Heart left ventricle (tissue), 16 donors: ENCODE measurements at regions not wholly inside any gene's neighbourhood (a gene's known extent, or its start where the extent isn't known, plus 50 kb on each side); places are given as distances from the start of the nearest gene placed in this dataset.

Source experiments
- ATAC-seq, 4 donors: fragments of 200-7000 bp; cut with Tn5 transposase; one replicate each; pipeline ENCODE4 v1.9.1; 2020 to 2022; ENCODE audit warnings: moderate library complexity in 4 of 4, mild to moderate bottlenecking in 3 of 4, moderate number of reproducible peaks in 1 of 4
- DNase-seq, 5 donors: peaks; one replicate each; pipeline ENCODE4 v3.0.0-alpha.2; 2020
- H3K27ac ChIP-seq, 12 donors: fragments of 200-600 bp; sonication (generic) in 4 of 12; one replicate each; pipeline versions ENCODE4 v1.5.0 to v1.8.0; 2016 to 2022; ENCODE audit warnings: mild to moderate bottlenecking in 2 of 12
- H3K27me3 ChIP-seq, 9 donors: fragments of 200-600 bp; sonication (generic) in 2 of 9; one replicate each; pipeline versions ENCODE4 v1.5.1 to v1.8.0; 2016 to 2022; ENCODE audit warnings: mild to moderate bottlenecking in 3 of 9
- H3K36me3 ChIP-seq, 9 donors: fragments of 200-600 bp; sonication (generic) in 2 of 9; one replicate each; pipeline versions ENCODE4 v1.5.0 to v1.8.0; 2018 to 2022; ENCODE audit warnings: mild to moderate bottlenecking in 2 of 9
- H3K4me1 ChIP-seq, 12 donors: fragments of 200-600 bp; sonication (generic) in 4 of 12; one replicate each; pipeline versions ENCODE4 v1.5.0 to v1.8.0; 2016 to 2022; ENCODE audit warnings: mild to moderate bottlenecking in 3 of 12
- H3K4me3 ChIP-seq, 12 donors: fragments of 200-600 bp; sonication (generic) in 4 of 12; one replicate each; pipeline versions ENCODE4 v1.5.0 to v1.8.0; 2017 to 2022; ENCODE audit warnings: mild to moderate bottlenecking in 9 of 12, moderate library complexity in 4 of 12
- H3K9me3 ChIP-seq, 12 donors: fragments of 200-600 bp; sonication (generic) in 4 of 12; one replicate each; pipeline versions ENCODE4 v1.5.0 to v1.8.0; 2016 to 2022; ENCODE audit warnings: mild to moderate bottlenecking in 1 of 12
- CTCF ChIP-seq, 12 donors: fragments of 200-600 bp; sonication (generic) in 4 of 12; IDR thresholded peaks; one replicate each; pipeline versions ENCODE4 v1.5.0 to v1.8.0; 2018 to 2022; ENCODE audit warnings: antibody characterized with exemption in 12 of 12, mild to moderate bottlenecking in 5 of 12
- POLR2A ChIP-seq, 2 donors: fragments of 450-650 bp; IDR thresholded peaks; one replicate each; pipeline ENCODE4 v1.6.1; 2017; ENCODE audit warnings: antibody characterized with exemption in 2 of 2, mild to moderate bottlenecking in 2 of 2, moderate library complexity in 2 of 2
- WGBS, 4 donors: extraction: QIAGEN DNeasy Blood & Tissue Kit in 2 of 4; methylation state at CpG; one replicate each; pipeline versions ENCODE4 v1.1.5 to v1.1.7; 2013 to 2018; 5-methylcytosine and 5-hydroxymethylcytosine counted together
- intact Hi-C, 10 donors: fragments of 100-400 bp; cut with DNase I; formaldehyde crosslinking; loops; one replicate each; pipeline versions ENCODE4 v1.11.1 to v1.14.2; 2022
- donor health status: ischemic (EF 13 %, LVEDD 7.1; RV severe dilation, severe dysfunction).
- donor health status: healthy with polysubstance abuse.
- donor health status: DM: no; HTN: yes; CAD: no.
- donor health status: DM: no; HTN: no; CAD: no.
- donor health status: ischemic (EF 25% LVEDD 6.9; RV normal size, moderate dysfunction).
- donor health status: ischemic (EF 25% LVEDD 5.7; RV mildly dilated, moderate dysfunction).
- donor health status: healthy.
- donor health status: DM: yes; HTN: yes; CAD: no.
- donor health status: ischemic (EF 35%, LVEDD 5.7; RV mildly dilated, moderate dysfunction).
- donor health status: nonischemic (EF 11% LVEDD 7.7; RV severe dilation, severe dysfunction).
- donor health status: DM: yes; HTN: yes; CAD: no.
- donor health status: PGD.
- donor health status: ischemic (EF 29% LVEDD 5.4; RV normal size, mild dysfunction).
- donor health status: nonischemic (EF 23%, LVEDD 6.1; RV moderate dilation, normal function).

GRCh38 chr2:163463411-163463810 is 272.4 kb downstream of the FIGN start:
- TF ChIP-seq CTCF (IDR thresholded peaks at IDR 0.05) (no peak), POLR2A (IDR thresholded peaks at IDR 0.05) (no peak)
- WGBS, 4 donors = 89 to 94% (median 92%) methylated on average over 3 of the region's 3 CpGs
- H3K9me3 ChIP-seq = no peaks in the 10 kb centered on the region
- intact Hi-C loops = loop anchor here in 3 of 10 donors (10.0 kb wide), 3 partner anchors 109 to 601 kb away; no protein-coding TSS in a partner anchor
- no peaks in the 10 kb centered on the region for H3K27me3 ChIP-seq
- ATAC-seq (no peak), DNase-seq (no peak)
- H3K27ac ChIP-seq = no peak overlapping the region
- H3K4me1 ChIP-seq = peaks cover 0 to 15% (median 2%) of the 10 kb centered on the region in 12 donors
- H3K36me3 ChIP-seq = no peaks in the 10 kb centered on the region
- H3K4me3 ChIP-seq = no peak overlapping the region

GRCh38 chr2:163462993-163463392 is 272.8 kb downstream of the FIGN start:
- WGBS, 4 donors = 90 to 95% (median 91%) methylated on average over 5 of the region's 5 CpGs
- peaks cover 0 to 15% (median 2%) of the 10 kb centered on the region in 12 donors for H3K4me1 ChIP-seq
- H3K4me3 ChIP-seq = no peak overlapping the region
- DNase-seq (no peak), ATAC-seq (no peak)
- no peaks in the 10 kb centered on the region for H3K27me3 ChIP-seq
- no peaks in the 10 kb centered on the region for H3K36me3 ChIP-seq
- no peak overlapping the region for H3K27ac ChIP-seq
- TF ChIP-seq POLR2A (IDR thresholded peaks at IDR 0.05) = no peak
- no peak for TF ChIP-seq CTCF (IDR thresholded peaks at IDR 0.05)
- intact Hi-C loops = loop anchor here in 3 of 10 donors (10.0 kb wide), 3 partner anchors 108 to 602 kb away; no protein-coding TSS in a partner anchor
- no peaks in the 10 kb centered on the region for H3K9me3 ChIP-seq

- no peaks in the 10 kb centered on the region for H3K36me3 ChIP-seq
- 95 to 98% (median 97%) methylated on average over 9 of the region's 9 CpGs for WGBS, 4 donors
- H3K4me1 ChIP-seq = peaks cover 0 to under 1% (median 0%) of the 10 kb centered on the region in 12 donors
- H3K27me3 ChIP-seq = no peaks in the 10 kb centered on the region
- no peak overlapping the region for H3K4me3 ChIP-seq
- DNase-seq = no peak
- TF ChIP-seq CTCF (IDR thresholded peaks at IDR 0.05) = no peak
- TF ChIP-seq POLR2A (IDR thresholded peaks at IDR 0.05) = no peak
- no peak overlapping the region for H3K27ac ChIP-seq
- ATAC-seq = no peak
- intact Hi-C loops = loop anchor here in 3 of 10 donors (10.0 kb wide), 3 partner anchors 105 to 605 kb away; no protein-coding TSS in a partner anchor
- no peaks in the 10 kb centered on the region for H3K9me3 ChIP-seq
These were observed 275.8 kb downstream of the FIGN start for GRCh38 chr2:163459986-163460385.

GRCh38 chr2:163456953-163457743 is 278.7 kb downstream of the FIGN start:
- H3K36me3 ChIP-seq = no peaks in the 10 kb centered on the region
- 78 to 84% (median 81%) methylated on average over 3 of the region's 3 CpGs for WGBS, 4 donors
- H3K27ac ChIP-seq = no peak overlapping the region
- H3K27me3 ChIP-seq = no peaks in the 10 kb centered on the region
- intact Hi-C loops = no loop called here
- H3K4me3 ChIP-seq = no peak overlapping the region
- no peaks in the 10 kb centered on the region for H3K9me3 ChIP-seq
- no peaks in the 10 kb centered on the region for H3K4me1 ChIP-seq
- no peak for ATAC-seq
- no peak for DNase-seq
- TF ChIP-seq POLR2A (IDR thresholded peaks at IDR 0.05) (no peak), CTCF (IDR thresholded peaks at IDR 0.05) (no peak)
